H9 (cell line): ENCODE measurements at regions not wholly inside any gene's neighbourhood (a gene's known extent, or its start where the extent isn't known, plus 50 kb on each side); places are given as distances from the start of the nearest gene placed in this dataset.

Experiments
- DNase-seq: peaks from one replicate; pipeline ENCODE4 v3.0.0-alpha.2; 2017
- H2AFZ ChIP-seq: one replicate; pipeline ENCODE4 v1.6.1; 2013; ENCODE audit warnings: mild to moderate bottlenecking, low read length, control low read depth, moderate library complexity
- H2AK5ac ChIP-seq: 2 replicates; pipeline ENCODE4 v1.6.1; 2013; ENCODE audit warnings: low read length, control low read depth, mixed read lengths; ENCODE audit not compliant: insufficient read length
- H2BK120ac ChIP-seq: one replicate; pipeline ENCODE4 v1.6.1; 2013; ENCODE audit warnings: low read depth, mild to moderate bottlenecking, low read length, control low read depth, inconsistent platforms; ENCODE audit not compliant: poor library complexity, severe bottlenecking
- H2BK12ac ChIP-seq: 2 replicates; pipeline ENCODE4 v1.6.1; 2013; ENCODE audit warnings: low read length, control low read depth, mixed read lengths, low read depth; ENCODE audit not compliant: insufficient read length
- H2BK15ac ChIP-seq: 2 replicates; pipeline ENCODE4 v1.6.1; 2013; ENCODE audit warnings: low read depth, low read length, control low read depth
- H2BK20ac ChIP-seq: one replicate; pipeline ENCODE4 v1.6.1; 2013; ENCODE audit warnings: low read depth, mild to moderate bottlenecking, low read length, control low read depth, inconsistent platforms; ENCODE audit not compliant: poor library complexity, severe bottlenecking
- H2BK5ac ChIP-seq: 2 replicates; pipeline ENCODE4 v1.6.1; 2013; ENCODE audit warnings: low read length, control low read depth, mixed read lengths; ENCODE audit not compliant: insufficient read length
- H3K14ac ChIP-seq: 2 replicates; pipeline ENCODE4 v1.6.1; 2013; ENCODE audit warnings: low read length, control low read depth; ENCODE audit not compliant: insufficient read depth
- H3K18ac ChIP-seq: 2 replicates; pipeline ENCODE4 v1.6.1; 2013; ENCODE audit warnings: low read depth, mild to moderate bottlenecking, mixed read lengths, low read length, control low read depth; ENCODE audit not compliant: insufficient read length
- H3K23ac ChIP-seq: 2 replicates; pipeline ENCODE4 v1.6.1; 2013; ENCODE audit warnings: low read length, control low read depth, mixed read lengths, low read depth; ENCODE audit not compliant: insufficient read length
- H3K23me2 ChIP-seq: 2 replicates; pipeline ENCODE4 v1.6.1; 2013; ENCODE audit warnings: low read depth, mild to moderate bottlenecking, mixed read lengths, low read length, control low read depth; ENCODE audit not compliant: insufficient read length, poor library complexity, severe bottlenecking
- H3K27ac ChIP-seq: 2 replicates; pipeline ENCODE4 v1.5.1; 2013; ENCODE audit warnings: low read length, control low read depth, mixed read lengths, low read depth; ENCODE audit not compliant: insufficient read length
- H3K27me3 ChIP-seq: 2 replicates; pipeline ENCODE4 v1.6.1; 2013; ENCODE audit warnings: low read length, control low read depth, inconsistent platforms; ENCODE audit not compliant: insufficient read depth
- H3K4ac ChIP-seq: 2 replicates; pipeline ENCODE4 v1.6.1; 2013; ENCODE audit warnings: low read depth, mild to moderate bottlenecking, control low read depth, inconsistent platforms, low read length, moderate library complexity
- H3K4me1 ChIP-seq: 2 replicates; pipeline ENCODE4 v1.6.1; 2013; ENCODE audit warnings: low read length, control low read depth, inconsistent platforms; ENCODE audit not compliant: insufficient read depth
- H3K4me2 ChIP-seq: 2 replicates; pipeline ENCODE4 v1.6.1; 2013; ENCODE audit warnings: low read length, control low read depth, mixed read lengths; ENCODE audit not compliant: insufficient read length, insufficient read depth
- H3K56ac ChIP-seq: 2 replicates; pipeline ENCODE4 v1.6.1; 2013; ENCODE audit warnings: low read depth, mild to moderate bottlenecking, mixed read lengths, low read length, control low read depth; ENCODE audit not compliant: insufficient read length
- H3K79me1 ChIP-seq: 2 replicates; pipeline ENCODE4 v1.6.1; 2013; ENCODE audit warnings: low read depth, mild to moderate bottlenecking, moderate library complexity, low read length, control low read depth, inconsistent platforms; ENCODE audit not compliant: insufficient read depth, poor library complexity, severe bottlenecking
- H3K79me2 ChIP-seq: 2 replicates; pipeline ENCODE4 v1.6.1; 2013; ENCODE audit warnings: low read length, control low read depth, inconsistent platforms; ENCODE audit not compliant: insufficient read depth
- H3K9ac ChIP-seq: 2 replicates; pipeline ENCODE4 v1.6.1; 2013; ENCODE audit warnings: low read length, control low read depth, mixed read lengths; ENCODE audit not compliant: insufficient read length; ENCODE audit errors: extremely low read depth
- H3K9me3 ChIP-seq: one replicate; pipeline ENCODE4 v1.6.1; 2013; ENCODE audit warnings: low read depth, low read length, inconsistent platforms; ENCODE audit not compliant: control insufficient read depth
- H3T11ph ChIP-seq: one replicate; pipeline ENCODE4 v1.6.1; 2013; ENCODE audit warnings: mild to moderate bottlenecking, low read length, control low read depth, inconsistent platforms
- H4K20me1 ChIP-seq: one replicate; pipeline ENCODE4 v1.6.1; 2013; ENCODE audit not compliant: control insufficient read depth, insufficient read length, insufficient read depth
- H4K5ac ChIP-seq: 2 replicates; pipeline ENCODE4 v1.6.1; 2013; ENCODE audit warnings: low read depth, mild to moderate bottlenecking, mixed read lengths, low read length, control low read depth; ENCODE audit not compliant: insufficient read length
- H4K8ac ChIP-seq: replicated peaks from 2 replicates; pipeline ENCODE4 v1.6.1; 2013; ENCODE audit warnings: low read length, control low read depth, mixed read lengths, low read depth; ENCODE audit not compliant: insufficient read length
- H4K91ac ChIP-seq: 2 replicates; pipeline ENCODE4 v1.6.1; 2013; ENCODE audit warnings: low read depth, mild to moderate bottlenecking, moderate library complexity, mixed read lengths, low read length, control low read depth; ENCODE audit not compliant: insufficient read length
- H3K27ac Mint-ChIP-seq, 3 experiments: 2 replicates in 2 of 3; 3 replicates in 1 of 3; pipeline ENCODE4 v1.8.0; 2020 to 2021; ENCODE audit warnings: mixed read lengths in 3 of 3, mild to moderate bottlenecking in 1 of 3, moderate library complexity in 1 of 3
- H3K27me3 Mint-ChIP-seq: 2 replicates; pipeline ENCODE4 v1.8.0; 2021; ENCODE audit warnings: low read depth, mild to moderate bottlenecking, moderate library complexity, mixed read lengths
- H3K36me3 Mint-ChIP-seq, 3 experiments: 2 replicates in 2 of 3; 3 replicates in 1 of 3; pipeline ENCODE4 v1.8.0; 2020 to 2021; ENCODE audit warnings: low read depth in 3 of 3, mixed read lengths in 3 of 3; ENCODE audit not compliant: insufficient read depth in 1 of 3
- H3K4me1 Mint-ChIP-seq, 2 experiments: 2 replicates each; pipeline ENCODE4 v1.8.0; 2020; ENCODE audit warnings: mixed read lengths in 2 of 2
- H3K4me3 Mint-ChIP-seq, 2 experiments: 2 replicates in 1 of 2; 3 replicates in 1 of 2; pipeline ENCODE4 v1.8.0; 2020 to 2021; ENCODE audit warnings: mild to moderate bottlenecking in 2 of 2, mixed read lengths in 2 of 2, moderate library complexity in 1 of 2
- H3K9me3 Mint-ChIP-seq, 2 experiments: 2 replicates in 1 of 2; 3 replicates in 1 of 2; pipeline ENCODE4 v1.8.0; 2020; ENCODE audit warnings: mild to moderate bottlenecking in 2 of 2, mixed read lengths in 2 of 2, moderate library complexity in 1 of 2
- WGBS: extraction: QIAGEN DNeasy Blood & Tissue Kit; methylation state at CpG from one replicate; pipeline ENCODE4 v1.1.7; 2013; ENCODE audit warnings: missing lambda C conversion rate, low lambda C conversion rate, mixed read lengths; ENCODE audit not compliant: insufficient read length; ENCODE audit errors: extremely low coverage; 5-methylcytosine and 5-hydroxymethylcytosine counted together
- TF ChIP-seq, protein P1 (sequence below): fragments of 200-600 bp; sonication (generic); conservative IDR thresholded peaks from 3 replicates; pipeline ENCODE4 v1.8.0; 2021; ENCODE audit warnings: antibody characterized with exemption, mild to moderate bottlenecking

DNA sequence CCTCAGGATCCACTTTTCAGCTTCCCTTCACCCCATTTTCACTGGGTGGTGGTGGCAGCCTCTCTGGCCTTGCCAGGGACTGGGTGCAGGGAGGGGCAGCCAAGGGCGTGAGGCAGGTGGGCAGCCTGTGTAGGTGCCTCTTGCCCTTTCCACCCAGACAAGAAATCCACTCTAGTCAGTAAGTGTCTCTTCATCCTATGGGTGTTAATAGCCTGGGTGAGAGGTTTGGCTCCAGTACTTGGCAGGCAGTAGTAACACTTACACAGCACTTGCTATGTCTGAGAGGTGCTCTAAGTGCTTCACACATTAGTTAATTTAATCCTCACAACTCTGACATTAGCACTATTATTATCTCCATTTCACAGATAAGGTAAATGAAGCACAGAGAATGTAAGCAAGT lies 171.9 kb downstream of the EMP1 start:
- H3K4me1 Mint-ChIP-seq = peaks cover 11 to 12% of the 10 kb centered on the region in 2 experiments
- H3K18ac ChIP-seq = no peak overlapping the region

More for the DNA sequence above, 171.9 kb downstream of the EMP1 start:
- Histone ChIP-seq H3K27me3 (no peaks in the 10 kb centered on the region), H3K9ac (no peak overlapping the region), H3K79me1 (no peaks in the 10 kb centered on the region), H4K20me1 (no peaks in the 10 kb centered on the region), H3K79me2 (no peaks in the 10 kb centered on the region), H2AFZ (no peak overlapping the region), H3K14ac (no peak overlapping the region), H3K27ac (no peak overlapping the region), H3K9me3 (no peaks in the 10 kb centered on the region), H3K4me2 (no peak overlapping the region), H3K4ac (no peak overlapping the region), H2AK5ac (no peak overlapping the region), H4K5ac (no peak overlapping the region), H2BK5ac (no peak overlapping the region), H4K8ac (no peak overlapping the region), H3K23ac (no peak overlapping the region), H3T11ph (no peak overlapping the region), H2BK12ac (no peak overlapping the region), H2BK120ac (no peak overlapping the region), H2BK20ac (no peak overlapping the region), H4K91ac (no peak overlapping the region), H2BK15ac (no peak overlapping the region), H3K4me1 (no peaks in the 10 kb centered on the region), H3K23me2 (no peaks in the 10 kb centered on the region), H3K56ac (no peak overlapping the region)
- Mint-ChIP-seq H3K36me3 (no peaks in the 10 kb centered on the region; a peak in 1 of 7 replicates), H3K9me3 (peaks cover 0 to 6% of the 10 kb centered on the region in 2 experiments; a peak in 2 of 5 replicates), H3K4me3 (no peak overlapping the region), H3K27ac (peak overlapping the region in 1 of 3 experiments; percentile 62; a peak in 1 of 7 replicates), H3K27me3 (peaks cover 3% of the 10 kb centered on the region)
- WGBS = no CpG with 5 or more reads among the region's 1 CpG
- TF ChIP-seq, protein P1, sequence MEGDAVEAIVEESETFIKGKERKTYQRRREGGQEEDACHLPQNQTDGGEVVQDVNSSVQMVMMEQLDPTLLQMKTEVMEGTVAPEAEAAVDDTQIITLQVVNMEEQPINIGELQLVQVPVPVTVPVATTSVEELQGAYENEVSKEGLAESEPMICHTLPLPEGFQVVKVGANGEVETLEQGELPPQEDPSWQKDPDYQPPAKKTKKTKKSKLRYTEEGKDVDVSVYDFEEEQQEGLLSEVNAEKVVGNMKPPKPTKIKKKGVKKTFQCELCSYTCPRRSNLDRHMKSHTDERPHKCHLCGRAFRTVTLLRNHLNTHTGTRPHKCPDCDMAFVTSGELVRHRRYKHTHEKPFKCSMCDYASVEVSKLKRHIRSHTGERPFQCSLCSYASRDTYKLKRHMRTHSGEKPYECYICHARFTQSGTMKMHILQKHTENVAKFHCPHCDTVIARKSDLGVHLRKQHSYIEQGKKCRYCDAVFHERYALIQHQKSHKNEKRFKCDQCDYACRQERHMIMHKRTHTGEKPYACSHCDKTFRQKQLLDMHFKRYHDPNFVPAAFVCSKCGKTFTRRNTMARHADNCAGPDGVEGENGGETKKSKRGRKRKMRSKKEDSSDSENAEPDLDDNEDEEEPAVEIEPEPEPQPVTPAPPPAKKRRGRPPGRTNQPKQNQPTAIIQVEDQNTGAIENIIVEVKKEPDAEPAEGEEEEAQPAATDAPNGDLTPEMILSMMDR = no peak
- no peak for DNase-seq
